ENCODE measurements at regions not wholly inside any gene's neighbourhood (a gene's known extent, or its start where the extent isn't known, plus 50 kb on each side); places are given as distances from the start of the nearest gene placed in this dataset.

DNA sequence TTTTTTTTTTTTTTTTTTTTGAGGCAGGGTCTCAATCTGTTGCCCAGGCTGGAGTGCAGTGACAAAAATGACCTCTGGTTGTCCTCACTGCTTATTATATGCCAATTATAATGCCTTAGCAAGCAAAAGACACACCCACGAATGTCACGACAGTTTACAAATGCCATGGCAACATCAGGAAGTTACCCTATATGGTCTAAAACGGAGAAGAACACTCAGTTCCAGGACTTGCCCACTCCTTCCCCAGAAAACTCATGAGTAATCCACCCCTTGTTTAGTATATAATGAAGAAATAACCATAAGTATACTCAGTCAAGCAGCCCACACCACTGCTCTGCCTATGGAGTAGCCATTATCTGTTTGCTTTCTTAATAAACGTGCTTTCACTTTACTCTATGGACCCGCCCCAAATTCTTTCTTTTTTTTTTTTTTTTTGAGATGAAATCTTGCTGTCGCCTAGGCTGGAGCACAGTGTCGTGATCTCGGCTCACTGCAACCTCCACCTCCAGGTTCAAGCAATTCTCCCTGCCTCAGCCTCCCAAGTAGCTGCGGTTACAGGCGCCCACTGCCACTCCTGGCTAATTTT is 106.2 kb downstream of the SMIM20 start:
- DNase-seq (ENCODE audit: low read depth) = peak; percentile 67

DNA sequence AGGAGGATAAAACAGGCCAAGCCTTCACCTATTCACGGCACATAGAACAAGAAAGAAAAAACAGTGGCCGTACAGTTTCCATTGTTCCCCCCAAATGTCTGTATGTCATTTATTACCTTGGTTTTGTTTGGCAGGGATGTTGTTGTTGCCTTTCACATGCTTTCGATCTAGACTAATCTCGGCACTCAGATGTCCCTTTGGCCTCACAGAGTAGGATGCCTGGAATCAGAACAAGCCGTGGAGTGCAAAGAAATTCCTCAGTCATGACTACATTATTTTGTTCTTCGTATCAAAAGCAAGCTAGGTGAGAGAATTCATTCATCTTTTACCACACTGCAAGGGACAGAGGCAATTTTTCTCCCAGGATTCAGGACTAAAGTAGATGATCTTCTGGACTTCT is 106.9 kb downstream of the SMIM20 start:
- peak; percentile 45 for DNase-seq (ENCODE audit: low read depth)

DNA sequence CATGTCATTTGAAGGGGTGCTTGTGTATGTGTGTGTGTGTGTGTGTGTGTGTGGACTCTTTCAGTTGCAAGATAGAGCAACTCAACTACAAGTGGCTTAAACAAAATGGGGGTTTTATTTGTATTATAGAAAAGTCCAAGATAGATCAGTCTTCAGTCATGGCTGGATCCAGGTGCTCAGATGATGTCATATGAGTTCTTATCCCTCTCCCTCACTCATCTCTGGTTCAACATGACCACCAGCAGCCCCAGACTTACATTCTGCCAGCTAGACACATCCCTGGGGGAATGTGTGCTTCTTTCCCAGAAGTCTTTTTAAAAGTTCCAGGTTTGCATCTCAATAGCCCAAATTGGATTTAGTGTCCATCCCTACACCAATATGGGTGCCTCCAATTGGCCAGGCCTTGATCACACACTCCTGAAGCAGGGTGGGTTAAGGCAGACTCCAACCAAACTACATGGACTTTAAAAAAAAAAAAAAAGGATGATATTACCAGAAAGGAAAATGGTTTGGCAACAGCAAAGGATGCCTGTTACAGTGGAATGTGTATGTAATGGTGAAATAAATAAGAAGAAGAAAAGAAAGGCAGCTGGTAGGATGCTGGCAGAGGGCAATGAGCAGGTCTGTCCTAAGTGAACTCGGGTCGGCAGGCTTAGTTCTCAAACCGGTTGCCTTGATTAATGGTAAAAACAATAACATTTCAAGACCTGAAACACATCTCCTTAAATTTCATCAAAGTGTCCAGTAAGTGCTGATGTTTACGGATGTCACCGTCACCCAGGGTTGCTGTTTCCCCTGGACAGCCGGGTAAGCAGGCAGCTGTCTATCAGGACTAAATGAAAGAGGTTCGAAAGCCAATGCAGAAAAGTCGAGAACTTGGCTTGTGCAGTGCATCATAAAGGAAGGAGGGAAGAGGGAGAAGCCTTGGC is 107.7 kb downstream of the SMIM20 start:
- no peak for DNase-seq (ENCODE audit: low read depth)

DNA sequence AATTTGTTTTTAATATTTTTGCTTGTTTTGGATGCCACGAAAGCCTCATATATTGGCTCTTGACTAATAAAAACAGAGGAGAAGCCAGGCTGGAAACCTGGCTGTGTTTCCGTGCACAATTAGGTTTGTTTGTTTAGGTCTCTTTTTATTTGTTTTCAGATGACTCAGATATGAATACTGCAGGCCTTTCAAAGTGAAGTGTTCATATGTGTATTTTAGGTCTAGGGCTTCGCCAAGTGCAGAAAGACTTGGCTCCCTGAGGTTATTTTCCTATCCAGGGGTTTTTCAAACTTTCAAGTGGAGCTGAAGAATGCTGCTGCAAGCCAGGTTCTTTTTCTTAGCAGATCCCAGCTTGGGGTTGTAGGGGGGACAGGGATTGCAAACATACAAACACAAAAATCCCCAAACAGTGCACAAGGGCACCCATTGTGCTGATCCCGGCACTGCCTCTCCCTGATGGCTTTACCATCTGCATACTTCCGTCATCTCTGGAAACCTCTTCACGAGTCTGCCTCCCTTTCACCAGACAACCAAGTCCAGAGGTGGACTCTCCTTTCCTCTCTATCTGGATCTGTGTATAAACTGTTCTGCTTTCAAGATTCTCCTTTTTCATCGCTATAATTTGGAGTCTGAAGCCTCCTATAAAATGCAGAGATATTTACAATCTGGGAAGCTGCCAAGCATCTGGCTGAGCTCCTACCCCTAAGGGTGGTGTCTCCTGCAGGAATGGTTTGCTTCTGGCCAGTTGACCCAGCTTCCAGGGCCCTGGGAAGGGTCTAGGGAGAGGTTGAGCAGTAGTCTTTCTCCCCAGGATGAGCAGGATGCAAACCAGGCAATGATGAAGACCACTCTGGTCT is 108.6 kb downstream of the SMIM20 start:
- peak; percentile 76 for DNase-seq (ENCODE audit: low read depth)

DNA sequence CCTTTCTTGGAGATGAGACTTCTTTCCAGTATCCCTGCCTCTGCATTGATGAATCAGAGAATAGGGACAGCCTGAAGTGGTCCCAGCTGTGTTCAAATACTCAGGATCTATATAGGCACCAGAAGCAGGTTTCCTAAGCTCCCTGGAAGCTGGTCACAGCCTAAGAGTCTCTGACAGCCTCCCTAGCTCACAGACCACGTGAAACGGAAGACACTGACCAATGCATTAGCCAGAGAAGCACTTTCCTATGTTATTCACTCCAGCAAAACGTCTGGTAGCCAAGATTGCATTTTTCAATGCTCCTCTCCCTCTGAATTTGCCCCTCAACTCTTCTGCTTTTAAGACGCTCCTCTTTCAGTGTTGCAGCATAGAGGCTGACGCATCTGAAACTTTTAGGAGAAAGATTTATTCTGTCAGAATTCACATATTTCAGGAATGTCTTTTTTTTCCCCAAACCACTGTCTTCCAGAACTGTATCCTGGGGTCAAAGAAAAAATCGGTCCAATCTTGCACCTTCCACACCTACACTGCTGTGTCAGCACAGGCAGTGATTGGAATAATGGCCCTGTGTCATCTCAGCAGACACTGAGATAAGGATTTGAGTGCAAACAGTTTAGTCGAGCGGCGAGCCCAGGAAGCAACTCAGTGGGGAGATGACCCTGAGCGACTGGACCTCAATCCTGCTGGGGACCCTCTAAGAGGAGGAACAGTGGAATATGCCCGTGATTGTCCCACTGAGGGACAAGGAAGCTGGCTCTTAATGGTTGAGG is 109.4 kb downstream of the SMIM20 start:
- DNase-seq (ENCODE audit: low read depth) = peak; percentile 26

DNA sequence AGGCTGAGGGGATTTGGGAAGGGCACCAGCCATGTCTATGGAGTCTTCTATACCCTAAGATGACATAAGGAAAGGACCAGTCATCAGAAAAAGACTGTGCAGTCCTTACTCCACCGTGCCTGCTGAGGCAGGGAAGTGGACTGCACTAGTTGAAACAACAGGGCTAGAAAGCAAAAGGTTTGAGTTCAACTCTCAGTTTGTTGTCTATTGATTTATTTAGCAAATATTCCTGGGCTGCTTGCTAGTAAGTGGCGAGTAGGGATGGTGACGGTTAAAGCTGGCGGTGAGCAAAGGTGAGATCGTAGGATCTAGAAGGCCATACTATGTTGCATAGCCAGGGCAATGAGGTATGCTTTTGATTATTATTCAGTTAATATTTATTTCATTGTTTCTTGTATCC is 110.1 kb downstream of the SMIM20 start:
- no peak for DNase-seq (ENCODE audit: low read depth)

DNA sequence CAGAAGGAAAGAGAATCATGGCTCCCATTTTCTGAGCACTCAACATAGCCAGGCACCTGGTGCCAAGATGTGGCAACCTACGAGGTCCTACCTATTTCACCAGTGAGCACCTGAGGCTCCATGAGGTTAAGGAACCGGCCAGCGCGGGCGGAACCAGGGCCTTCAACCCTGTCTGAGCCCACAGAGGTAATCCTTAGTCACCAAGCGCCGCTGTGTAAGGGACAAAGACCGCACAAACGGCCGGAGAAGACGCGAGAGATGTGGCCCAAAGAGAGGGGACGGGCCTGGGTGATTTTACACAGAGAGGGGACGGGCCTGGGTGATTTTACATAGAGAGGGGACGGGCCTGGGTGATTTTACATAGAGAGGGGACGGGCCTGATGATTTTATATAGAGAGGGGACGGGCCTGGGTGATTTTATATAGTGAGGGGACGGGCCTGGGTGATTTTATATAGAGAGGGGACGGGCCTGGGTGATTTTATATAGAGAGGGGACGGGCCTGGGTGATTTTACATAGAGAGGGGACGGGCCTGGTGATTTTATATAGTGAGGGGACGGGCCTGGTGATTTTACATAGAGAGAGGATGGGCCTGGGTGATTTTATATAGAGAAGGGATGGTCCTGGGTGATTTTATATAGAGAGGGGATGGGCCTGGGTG is 114.2 kb downstream of the SMIM20 start:
- no peak for DNase-seq (ENCODE audit: low read depth)

DNA sequence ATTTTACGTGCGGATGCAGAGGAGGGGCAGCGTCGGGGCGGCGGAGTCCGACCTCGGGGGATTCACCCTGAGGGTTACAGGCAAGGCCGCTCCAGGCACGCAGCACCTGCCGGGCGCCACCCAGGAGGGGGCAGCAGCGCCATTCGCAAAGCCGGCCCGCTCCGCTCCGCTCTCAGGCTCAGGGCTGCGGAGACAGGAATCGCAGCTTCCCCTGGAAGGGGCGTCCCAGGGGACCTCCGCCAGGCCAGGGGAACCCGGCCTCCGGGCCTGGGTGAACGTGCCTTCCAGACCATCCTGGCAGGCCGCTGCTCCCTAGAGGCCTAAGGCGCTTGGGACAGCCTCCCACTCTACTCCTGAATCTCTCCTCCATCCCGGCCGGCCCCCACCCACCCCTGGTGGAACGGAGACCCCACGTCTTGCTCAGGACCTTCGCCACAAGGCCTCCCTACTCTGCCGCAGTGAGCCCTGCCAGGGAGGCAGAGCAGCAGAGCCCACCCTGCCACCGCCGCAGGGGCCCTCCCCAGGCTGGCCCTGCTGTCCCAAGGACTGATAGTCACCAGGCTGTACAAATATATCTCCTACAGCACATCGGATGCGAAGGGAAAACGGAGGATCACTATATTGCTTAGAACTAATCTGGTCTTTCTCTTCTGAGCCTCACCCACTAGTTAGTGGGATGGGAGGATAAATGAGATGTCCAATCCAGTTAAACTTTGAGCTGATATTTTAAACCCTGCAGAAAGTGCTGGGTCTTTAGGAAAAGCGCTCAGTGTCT is 115.0 kb downstream of the SMIM20 start:
- no peak for DNase-seq (ENCODE audit: low read depth)

DNA sequence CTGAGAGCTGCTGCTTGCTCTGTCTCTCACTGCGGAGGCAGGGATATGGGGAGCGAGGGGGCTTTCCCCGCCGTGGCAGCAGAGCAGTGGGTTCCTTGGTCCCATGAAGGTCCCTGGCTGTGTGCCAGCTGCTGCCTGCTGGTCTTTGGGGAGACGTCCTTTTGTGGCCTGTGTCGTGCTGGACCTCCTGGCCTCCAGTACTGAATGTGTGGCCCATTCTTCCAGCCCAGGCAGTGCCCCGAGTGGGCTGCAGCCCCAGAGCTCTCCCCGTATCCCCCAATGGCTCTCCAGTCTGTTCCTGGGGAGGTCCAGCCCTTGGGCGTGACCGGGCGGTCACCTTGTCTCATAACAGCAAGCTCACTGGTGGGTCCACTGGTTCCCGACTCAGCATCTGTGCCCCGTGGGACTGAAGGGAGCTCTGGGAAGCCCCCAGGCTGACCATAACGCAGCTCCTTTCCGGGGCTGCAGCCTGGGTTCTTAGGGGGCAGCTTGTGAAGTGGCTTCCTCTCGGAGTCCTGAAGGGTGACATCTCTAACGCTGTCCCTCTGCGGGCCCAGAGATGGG is 115.6 kb downstream of the SMIM20 start:
- no peak for DNase-seq (ENCODE audit: low read depth)

DNA sequence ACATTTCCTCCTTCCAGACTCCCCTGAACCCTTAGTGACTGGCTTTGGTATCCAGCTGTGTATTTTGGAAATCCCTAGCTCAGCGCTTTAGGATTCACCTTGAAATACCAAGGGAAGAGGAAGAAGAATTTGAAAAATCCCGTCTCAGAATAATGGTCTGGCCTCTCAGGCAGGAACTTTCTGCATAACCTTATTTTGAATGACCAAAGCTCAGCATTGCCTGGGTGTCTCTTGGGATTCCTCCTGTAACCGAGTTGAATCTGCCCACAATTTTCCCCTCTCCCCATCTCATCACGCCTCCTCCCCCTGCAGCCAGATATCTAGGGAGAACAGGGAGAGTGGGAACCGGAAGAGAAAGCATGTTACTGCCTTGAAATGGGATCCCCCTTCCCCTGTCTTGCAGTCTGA is 116.2 kb downstream of the SMIM20 start:
- DNase-seq (ENCODE audit: low read depth) = no peak

DNA sequence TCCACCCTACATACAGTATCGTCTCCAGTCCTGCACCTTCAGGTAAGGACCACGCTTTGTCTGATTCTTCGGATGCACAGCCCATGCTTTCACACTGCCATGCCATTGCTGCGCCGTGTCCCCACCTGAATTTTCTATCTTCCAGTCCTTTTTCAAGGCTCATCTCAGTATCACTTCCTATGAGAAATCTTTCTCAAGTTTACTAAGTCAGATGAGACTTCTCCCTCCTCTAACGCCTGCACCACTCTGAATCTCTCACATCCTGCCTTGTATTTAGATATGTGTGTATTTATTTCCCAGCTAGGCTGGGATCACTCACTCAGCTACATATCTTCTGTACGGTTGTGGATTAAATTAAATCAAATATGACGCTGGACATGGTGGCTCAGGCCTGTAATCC is 116.8 kb downstream of the SMIM20 start:
- DNase-seq (ENCODE audit: low read depth) = no peak

DNA sequence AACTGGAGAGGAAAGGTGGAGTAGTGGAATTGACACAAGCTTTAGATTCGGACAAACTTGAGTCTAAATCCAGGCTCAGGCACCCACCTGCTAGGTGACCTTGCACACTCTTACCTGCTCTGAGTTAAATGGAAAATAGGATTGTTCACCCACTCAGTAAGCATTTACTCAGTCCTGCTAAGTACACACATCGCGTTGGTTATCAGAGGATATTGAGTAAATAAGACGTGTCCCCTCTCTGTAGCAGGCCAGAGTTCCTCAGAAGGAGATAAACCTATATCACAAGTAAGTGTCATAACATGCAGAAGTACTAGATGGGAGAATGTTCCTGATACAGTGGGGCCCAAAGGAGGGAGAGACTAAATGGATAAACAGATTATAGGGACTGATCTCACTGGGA is 117.7 kb downstream of the SMIM20 start:
- DNase-seq (ENCODE audit: low read depth) = no peak

DNA sequence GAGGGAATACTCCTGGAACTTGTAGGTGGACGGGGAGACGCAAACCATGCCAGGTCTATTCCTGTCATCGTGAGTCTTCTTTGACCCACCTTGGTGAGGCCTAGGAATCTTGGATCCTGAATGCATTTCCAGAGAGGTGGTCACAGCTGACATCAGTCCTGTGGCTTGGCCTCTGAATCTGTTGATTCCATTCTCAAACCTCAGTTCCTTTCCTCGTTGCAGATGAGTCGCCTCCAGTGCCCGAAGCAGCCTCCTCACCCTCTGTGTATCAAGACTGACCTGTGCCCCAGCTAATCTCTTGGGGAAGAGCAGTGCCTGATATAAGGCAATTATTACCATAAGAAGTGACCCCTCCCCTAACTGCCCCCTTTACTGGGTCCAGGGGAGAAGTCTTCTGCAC is 118.1 kb downstream of the SMIM20 start:
- DNase-seq (ENCODE audit: low read depth) = peak; percentile 61

DNA sequence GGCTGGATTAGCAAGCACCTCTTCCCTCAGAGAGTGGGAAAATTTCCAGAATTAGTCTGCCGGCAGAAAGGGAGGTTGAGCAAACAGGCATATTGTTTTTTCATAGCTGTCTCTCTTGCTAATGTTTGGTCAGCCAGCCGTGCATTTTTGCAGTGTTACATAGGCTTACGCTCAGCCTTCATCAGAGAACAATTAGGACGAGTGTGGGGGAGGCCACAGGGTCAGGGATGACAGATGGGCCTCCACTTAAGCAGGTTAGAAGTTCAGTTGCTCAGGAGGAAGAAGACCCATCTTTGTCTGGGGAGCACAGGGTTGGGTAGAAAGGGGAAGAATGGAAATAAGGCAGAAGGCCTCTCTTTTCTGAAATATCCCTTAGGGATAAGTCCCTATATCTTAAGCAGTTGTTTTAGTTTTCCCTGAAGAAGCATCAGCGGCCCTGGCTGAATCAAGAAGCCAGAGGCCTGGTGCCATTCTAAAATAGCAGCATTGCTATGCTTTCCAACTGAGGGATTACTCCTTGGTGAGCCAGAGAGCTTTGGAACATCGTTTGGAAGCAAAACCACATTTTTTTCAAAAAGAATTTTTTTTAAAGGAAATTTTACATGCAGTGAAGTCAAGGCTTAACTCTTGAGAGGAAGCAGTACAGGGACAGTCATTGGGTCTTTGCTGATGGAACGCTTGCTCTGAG is 118.8 kb downstream of the SMIM20 start:
- DNase-seq (ENCODE audit: low read depth) = peak; percentile 67

DNA sequence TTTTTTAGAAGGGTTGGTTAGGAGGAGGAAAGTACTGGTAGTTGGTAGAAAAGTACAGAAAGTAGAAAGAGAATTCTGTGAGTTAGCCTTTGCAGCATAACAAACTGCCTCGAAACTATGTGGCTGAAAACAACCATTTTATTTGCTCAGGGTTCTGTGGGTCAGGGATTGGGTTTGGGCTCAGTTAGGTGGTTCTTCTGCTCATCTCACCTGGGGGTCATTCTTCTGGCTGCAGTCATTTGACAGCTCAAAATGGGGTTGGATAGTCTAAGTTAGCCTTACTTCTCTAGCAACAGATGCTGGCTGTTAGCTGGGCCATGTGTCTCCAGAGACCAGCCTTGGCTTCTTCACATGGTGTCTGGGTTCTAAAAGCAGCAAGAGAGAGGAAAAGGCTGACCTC is 119.4 kb downstream of the SMIM20 start:
- DNase-seq (ENCODE audit: low read depth) = no peak

DNA sequence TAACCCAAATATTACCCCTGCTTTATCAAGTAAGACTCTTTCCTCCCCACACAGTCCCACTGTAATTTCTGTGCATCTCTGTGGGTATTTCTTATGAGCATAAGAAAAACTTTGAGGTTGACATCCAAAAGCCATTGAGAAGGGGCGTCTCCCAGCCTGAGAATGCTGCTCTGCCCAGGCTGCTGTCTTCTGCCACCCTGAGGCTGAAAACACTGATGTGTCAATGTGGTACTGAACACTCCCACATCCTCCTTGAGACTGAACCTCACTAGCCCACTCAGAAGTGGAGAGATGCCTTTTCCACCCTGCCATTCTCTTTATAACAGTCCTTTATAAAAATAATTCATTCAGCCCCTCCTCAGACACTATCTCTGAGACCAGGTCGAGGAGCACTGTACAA is 120.8 kb downstream of the SMIM20 start:
- DNase-seq (ENCODE audit: low read depth) = peak; percentile 23

DNA sequence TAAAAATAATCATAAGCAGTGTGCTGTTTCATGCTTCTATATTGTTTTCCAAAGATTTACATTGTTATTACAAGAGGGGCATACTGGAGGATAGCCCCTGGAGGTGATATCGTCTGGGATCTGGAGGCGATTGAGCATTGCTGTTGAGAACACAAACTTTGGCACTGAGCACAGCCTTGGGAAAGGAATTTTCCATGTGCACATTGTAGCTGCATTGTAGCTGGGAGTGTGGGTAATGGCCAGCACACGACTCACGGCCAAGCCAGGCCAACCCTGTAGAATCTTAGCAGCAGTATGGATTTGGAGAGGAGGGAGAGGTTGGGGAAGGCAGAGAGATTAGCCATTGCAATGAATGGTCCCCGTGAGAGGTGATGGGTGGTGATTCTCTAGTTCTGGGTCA is 121.9 kb downstream of the SMIM20 start:
- no peak for DNase-seq (ENCODE audit: low read depth)

DNA sequence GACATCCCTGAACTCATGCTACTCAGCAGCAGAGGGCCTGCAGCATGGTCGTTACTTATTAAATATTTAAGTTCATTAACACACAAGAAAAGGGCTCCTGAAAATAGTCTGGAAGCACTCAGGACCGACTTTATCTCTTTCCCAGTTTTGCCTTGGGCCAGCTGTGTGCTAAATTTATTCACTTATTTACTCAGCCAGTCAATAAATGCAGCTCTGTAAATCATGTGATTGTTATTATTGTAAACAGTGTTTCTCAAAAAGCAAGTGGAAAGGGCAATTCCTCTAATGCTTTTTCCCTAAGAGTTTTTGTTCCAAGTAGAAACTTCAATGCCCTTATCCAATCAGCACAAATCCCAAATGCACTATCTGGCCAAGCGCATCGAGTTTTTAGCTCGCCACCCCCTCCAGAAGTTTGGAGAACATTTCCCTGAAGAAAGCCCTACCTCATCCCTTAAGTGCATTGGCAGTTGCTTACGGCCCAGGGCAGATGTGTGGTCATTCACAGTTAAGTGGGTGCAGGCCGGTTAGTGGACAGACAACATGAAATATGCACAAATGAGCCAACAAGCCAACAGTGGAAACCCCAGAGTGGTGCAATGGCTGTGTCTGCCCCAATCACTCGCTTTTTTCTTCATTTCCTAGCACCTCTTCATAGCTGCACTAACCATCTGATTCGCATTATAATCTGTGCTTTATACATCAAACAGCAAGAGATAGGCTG is 125.8 kb downstream of the SMIM20 start:
- DNase-seq (ENCODE audit: low read depth) = no peak

DNA sequence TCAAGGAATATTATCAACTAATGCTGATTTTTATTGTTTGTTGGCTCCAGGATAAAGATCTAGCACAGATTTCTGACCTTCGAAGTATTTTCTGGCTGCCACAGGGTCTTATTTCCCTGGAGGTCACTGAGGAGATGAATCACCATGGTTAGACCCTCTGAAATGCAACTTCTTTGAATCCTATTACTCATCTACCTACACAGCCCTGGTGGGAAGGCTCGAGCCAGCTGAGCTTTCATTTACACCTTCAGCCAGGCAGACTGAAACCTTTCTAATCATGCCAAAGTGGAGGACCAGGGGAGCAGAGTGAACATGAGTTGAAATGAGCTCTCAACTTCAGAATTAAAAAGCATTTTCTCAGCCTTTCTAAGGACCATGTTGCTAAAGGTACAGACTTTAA is 130.5 kb downstream of the SMIM20 start:
- DNase-seq (ENCODE audit: low read depth) = no peak
